Thymus (tissue), 11 donors: ENCODE measurements at regions not wholly inside any gene's neighbourhood (a gene's known extent, or its start where the extent isn't known, plus 50 kb on each side); places are given as distances from the start of the nearest gene placed in this dataset.

Experiments
- DNase-seq, 9 donors: peaks; one replicate each; pipeline ENCODE4 v3.0.0-alpha.2; 2013; ENCODE audit warnings: low spot score in 9 of 9, low read depth in 6 of 9, missing footprints in 1 of 9
- H3K27ac ChIP-seq, 2 donors: one replicate each; pipeline ENCODE4 v1.5.1; 2013; ENCODE audit warnings: control low read depth in 1 of 2, low read depth in 1 of 2, low read length in 1 of 2, mild to moderate bottlenecking in 1 of 2, moderate library complexity in 1 of 2
- H3K27me3 ChIP-seq, 2 donors: one replicate each; pipeline ENCODE4 v1.5.1; 2013; ENCODE audit warnings: low read length in 1 of 2; ENCODE audit not compliant: control insufficient read depth in 2 of 2, insufficient read depth in 1 of 2
- H3K36me3 ChIP-seq, 2 donors: one replicate each; pipeline ENCODE4 v1.5.1; 2013; ENCODE audit warnings: low read length in 1 of 2, mild to moderate bottlenecking in 1 of 2, moderate library complexity in 1 of 2; ENCODE audit not compliant: control insufficient read depth in 2 of 2, insufficient read depth in 2 of 2
- H3K4me1 ChIP-seq, 2 donors: one replicate each; pipeline ENCODE4 v1.5.1; 2013; ENCODE audit warnings: low read length in 2 of 2; ENCODE audit not compliant: control insufficient read depth in 2 of 2, insufficient read depth in 2 of 2
- H3K4me3 ChIP-seq, 2 donors: one replicate each; pipeline ENCODE4 v1.5.1; 2013; ENCODE audit warnings: low read length in 2 of 2, control low read depth in 1 of 2, mild to moderate bottlenecking in 1 of 2
- H3K9me3 ChIP-seq, 2 donors: one replicate each; pipeline ENCODE4 v1.5.1; 2013; ENCODE audit warnings: low read length in 1 of 2, mild to moderate bottlenecking in 1 of 2; ENCODE audit not compliant: control insufficient read depth in 2 of 2, insufficient read depth in 1 of 2
- WGBS: extraction: QIAGEN DNeasy Blood & Tissue Kit; methylation state at CpG from one replicate; pipeline ENCODE4 v1.1.7; 2013; 5-methylcytosine and 5-hydroxymethylcytosine counted together
- donor health status: healthy.

- 86% methylated on average over 3 of the region's 3 CpGs for WGBS
- Histone ChIP-seq H3K9me3 (peaks cover 3 to 16% of the 10 kb centered on the region in 2 donors), H3K4me1 (no peaks in the 10 kb centered on the region), H3K27ac (no peak overlapping the region), H3K27me3 (no peaks in the 10 kb centered on the region), H3K4me3 (no peak overlapping the region), H3K36me3 (no peaks in the 10 kb centered on the region)
- DNase-seq: no peak
These were observed 962.6 kb downstream of the LRFN5 start for GRCh38 chr14:42569227-42569626.

GRCh38 chr14:42565556-42565955, 958.9 kb downstream of the LRFN5 start:
- H3K9me3 ChIP-seq: peaks cover 0 to 6% of the 10 kb centered on the region in 2 donors
- H3K27ac ChIP-seq: no peak overlapping the region
- no peak overlapping the region for H3K4me3 ChIP-seq
- no peaks in the 10 kb centered on the region for H3K27me3 ChIP-seq
- H3K36me3 ChIP-seq: no peaks in the 10 kb centered on the region
- no peak for DNase-seq
- H3K4me1 ChIP-seq: no peaks in the 10 kb centered on the region

- Histone ChIP-seq H3K9me3 (no peaks in the 10 kb centered on the region), H3K4me3 (no peak overlapping the region), H3K27ac (no peak overlapping the region), H3K36me3 (no peaks in the 10 kb centered on the region), H3K4me1 (no peaks in the 10 kb centered on the region), H3K27me3 (no peaks in the 10 kb centered on the region)
- DNase-seq: no peak
These were observed 956.6 kb downstream of the LRFN5 start for GRCh38 chr14:42563313-42563712.

- H3K27me3 ChIP-seq: no peaks in the 10 kb centered on the region
- no peaks in the 10 kb centered on the region for H3K36me3 ChIP-seq
- no peaks in the 10 kb centered on the region for H3K9me3 ChIP-seq
- 81% methylated on average over 2 of the region's 2 CpGs for WGBS
- no peak for DNase-seq
- no peak overlapping the region for H3K27ac ChIP-seq
- H3K4me1 ChIP-seq: no peaks in the 10 kb centered on the region
- no peak overlapping the region for H3K4me3 ChIP-seq
These were observed 949.9 kb downstream of the LRFN5 start for GRCh38 chr14:42556551-42556950.

- H3K4me3 ChIP-seq: no peak overlapping the region
- no peaks in the 10 kb centered on the region for H3K4me1 ChIP-seq
- 94% methylated on average over 2 of the region's 2 CpGs for WGBS
These were observed 948.7 kb downstream of the LRFN5 start for GRCh38 chr14:42555365-42555764.

GRCh38 chr14:42554091-42554490, 947.4 kb downstream of the LRFN5 start:
- no peak for DNase-seq
- Histone ChIP-seq H3K9me3 (no peaks in the 10 kb centered on the region), H3K4me1 (no peaks in the 10 kb centered on the region), H3K36me3 (no peaks in the 10 kb centered on the region), H3K4me3 (no peak overlapping the region), H3K27ac (no peak overlapping the region), H3K27me3 (no peaks in the 10 kb centered on the region)
- 98% methylated on average over 2 of the region's 2 CpGs for WGBS

More at GRCh38 chr14:42555365-42555764, 948.7 kb downstream of the LRFN5 start:
- H3K27me3 ChIP-seq: no peaks in the 10 kb centered on the region
- no peaks in the 10 kb centered on the region for H3K9me3 ChIP-seq
- no peak for DNase-seq
- H3K36me3 ChIP-seq: no peaks in the 10 kb centered on the region
- no peak overlapping the region for H3K27ac ChIP-seq

GRCh38 chr14:42550310-42550709, 943.6 kb downstream of the LRFN5 start:
- no peak overlapping the region for H3K27ac ChIP-seq
- DNase-seq: no peak
- H3K9me3 ChIP-seq: peaks cover 0 to 2% of the 10 kb centered on the region in 2 donors
- H3K27me3 ChIP-seq: no peaks in the 10 kb centered on the region
- no peaks in the 10 kb centered on the region for H3K36me3 ChIP-seq
- H3K4me3 ChIP-seq: no peak overlapping the region
- no peaks in the 10 kb centered on the region for H3K4me1 ChIP-seq

GRCh38 chr14:42548349-42548748, 941.7 kb downstream of the LRFN5 start:
- Histone ChIP-seq H3K9me3 (peaks cover 0 to 2% of the 10 kb centered on the region in 2 donors), H3K4me1 (no peaks in the 10 kb centered on the region), H3K27ac (no peak overlapping the region), H3K27me3 (no peaks in the 10 kb centered on the region), H3K4me3 (no peak overlapping the region), H3K36me3 (no peaks in the 10 kb centered on the region)
- DNase-seq: no peak

- no peak overlapping the region for H3K27ac ChIP-seq
- 58% methylated on average over 2 of the region's 2 CpGs for WGBS
These were observed 939.0 kb downstream of the LRFN5 start for GRCh38 chr14:42545636-42546035.

GRCh38 chr14:42541535-42542001, 934.9 kb downstream of the LRFN5 start:
- no peak overlapping the region for H3K27ac ChIP-seq
- no peaks in the 10 kb centered on the region for H3K36me3 ChIP-seq
- no peak for DNase-seq
- WGBS: 75% methylated on average over 3 of the region's 3 CpGs
- no peaks in the 10 kb centered on the region for H3K4me1 ChIP-seq
- H3K4me3 ChIP-seq: no peak overlapping the region
- no peaks in the 10 kb centered on the region for H3K9me3 ChIP-seq
- no peaks in the 10 kb centered on the region for H3K27me3 ChIP-seq

More at GRCh38 chr14:42545636-42546035, 939.0 kb downstream of the LRFN5 start:
- DNase-seq: no peak
- Histone ChIP-seq H3K27me3 (no peaks in the 10 kb centered on the region), H3K36me3 (no peaks in the 10 kb centered on the region), H3K4me3 (no peak overlapping the region), H3K9me3 (peaks cover 0 to 2% of the 10 kb centered on the region in 2 donors), H3K4me1 (no peaks in the 10 kb centered on the region)
